ENCODE measurements at regions not wholly inside any gene's neighbourhood (a gene's known extent, or its start where the extent isn't known, plus 50 kb on each side); places are given as distances from the start of the nearest gene placed in this dataset.
"Not testable (repeated sequence)": the region's sequence is repeated elsewhere in the genome, so short reads cannot be mapped to it uniquely, and the experiment has no call there.

- no peak for DNase-seq
Measured at GRCh38 chr2:38145236-38145635, 69.3 kb upstream of the CYP1B1 start.

GRCh38 chr2:38142627-38143026 is 66.7 kb upstream of the CYP1B1 start:
- no peak for DNase-seq

- DNase-seq = no peak
Measured at GRCh38 chr2:38141501-38141900, 65.5 kb upstream of the CYP1B1 start.

- no peak for DNase-seq
Measured at GRCh38 chr2:38138996-38139395, 63.0 kb upstream of the CYP1B1 start.

GRCh38 chr2:38138419-38138818 is 62.5 kb upstream of the CYP1B1 start:
- DNase-seq = no peak

GRCh38 chr2:38137958-38138357 is 62.0 kb upstream of the CYP1B1 start:
- DNase-seq = not testable (repeated sequence)

GRCh38 chr2:38131676-38132075 is 55.7 kb upstream of the CYP1B1 start:
- no peak for DNase-seq

GRCh38 chr2:38130876-38131275 is 54.9 kb upstream of the CYP1B1 start:
- no peak for DNase-seq

GRCh38 chr2:38129987-38130386 is 54.0 kb upstream of the CYP1B1 start:
- DNase-seq = no peak

GRCh38 chr2:38129481-38129880 is 53.5 kb upstream of the CYP1B1 start:
- no peak for DNase-seq

GRCh38 chr2:38128653-38129052 is 52.7 kb upstream of the CYP1B1 start:
- peak; percentile 27 for DNase-seq

- no peak for DNase-seq
Measured at GRCh38 chr2:38127277-38127676, 51.3 kb upstream of the CYP1B1 start.

GRCh38 chr2:38125842-38126241 is 49.9 kb upstream of the CYP1B1 start:
- DNase-seq = no peak
